ENCODE measurements at regions not wholly inside any gene's neighbourhood (a gene's known extent, or its start where the extent isn't known, plus 50 kb on each side); places are given as distances from the start of the nearest gene placed in this dataset.

- TF ChIP-seq, protein P1, sequence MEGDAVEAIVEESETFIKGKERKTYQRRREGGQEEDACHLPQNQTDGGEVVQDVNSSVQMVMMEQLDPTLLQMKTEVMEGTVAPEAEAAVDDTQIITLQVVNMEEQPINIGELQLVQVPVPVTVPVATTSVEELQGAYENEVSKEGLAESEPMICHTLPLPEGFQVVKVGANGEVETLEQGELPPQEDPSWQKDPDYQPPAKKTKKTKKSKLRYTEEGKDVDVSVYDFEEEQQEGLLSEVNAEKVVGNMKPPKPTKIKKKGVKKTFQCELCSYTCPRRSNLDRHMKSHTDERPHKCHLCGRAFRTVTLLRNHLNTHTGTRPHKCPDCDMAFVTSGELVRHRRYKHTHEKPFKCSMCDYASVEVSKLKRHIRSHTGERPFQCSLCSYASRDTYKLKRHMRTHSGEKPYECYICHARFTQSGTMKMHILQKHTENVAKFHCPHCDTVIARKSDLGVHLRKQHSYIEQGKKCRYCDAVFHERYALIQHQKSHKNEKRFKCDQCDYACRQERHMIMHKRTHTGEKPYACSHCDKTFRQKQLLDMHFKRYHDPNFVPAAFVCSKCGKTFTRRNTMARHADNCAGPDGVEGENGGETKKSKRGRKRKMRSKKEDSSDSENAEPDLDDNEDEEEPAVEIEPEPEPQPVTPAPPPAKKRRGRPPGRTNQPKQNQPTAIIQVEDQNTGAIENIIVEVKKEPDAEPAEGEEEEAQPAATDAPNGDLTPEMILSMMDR (conservative IDR thresholded peaks at IDR 0.05 in 1 of 2, IDR thresholded peaks at IDR 0.05 in 1 of 2; ENCODE audit: extremely low read depth in 1 of 2, insufficient read depth in 1 of 2, low read depth in 1 of 2, low read length in 2 of 2), result no peak
- no peak for TF ChIP-seq EZH2 (IDR thresholded peaks at IDR 0.05; ENCODE audit: borderline replicate concordance, low read length)
Measured at GRCh38 chr13:105984646-105985045, 550.8 kb downstream of the EFNB2 start.

All from mammary epithelial cell (primary cell).